Prostate gland (tissue), 2 donors: ENCODE measurements at regions not wholly inside any gene's neighbourhood (a gene's known extent, or its start where the extent isn't known, plus 50 kb on each side); places are given as distances from the start of the nearest gene placed in this dataset.

Experiments
- POLR2A ChIP-seq: fragments of 450-650 bp; IDR thresholded peaks from one replicate; pipeline ENCODE4 v1.6.1; 2016; ENCODE audit warnings: antibody characterized with exemption, mild to moderate bottlenecking
- POLR2AphosphoS5 ChIP-seq: sonication (generic); formaldehyde crosslinking; IDR thresholded peaks from one replicate; pipeline ENCODE4 v1.6.1; 2017; ENCODE audit warnings: antibody characterized with exemption
- TF ChIP-seq, protein P1 (sequence below), 4 experiments: fragments of 200-600 bp in 2 of 4; fragments of 450-650 bp in 2 of 4; sonication (generic) in 2 of 4; IDR thresholded peaks; 1 replicate in 3 of 4; 2 replicates in 1 of 4; pipeline ENCODE4 v1.5.1; 2016 to 2019; ENCODE audit warnings: antibody characterized with exemption in 4 of 4, mild to moderate bottlenecking in 2 of 4, moderate library complexity in 2 of 4

DNA sequence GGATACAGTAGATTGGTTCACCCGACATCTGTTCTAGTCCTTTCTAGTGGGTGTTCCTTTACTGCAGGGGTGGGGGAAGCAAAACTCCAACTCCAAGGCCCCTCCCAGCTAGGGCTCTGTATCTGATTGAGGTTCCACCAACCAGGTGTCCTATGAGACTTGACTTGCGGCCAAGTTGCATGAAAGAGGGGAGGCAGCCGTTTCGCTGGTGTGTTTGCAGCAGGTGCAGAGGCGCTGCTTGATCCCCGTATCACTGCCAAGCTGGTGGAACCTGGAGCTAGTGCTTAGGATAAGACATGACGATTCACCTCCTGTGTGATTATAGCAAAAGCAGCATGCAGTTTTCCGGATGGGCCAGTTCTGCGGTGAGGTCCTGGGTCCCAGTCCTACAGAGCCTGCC, 338.2 kb downstream of the UQCRFS1 start:
- TF ChIP-seq POLR2A = no peak
- TF ChIP-seq, protein P1, sequence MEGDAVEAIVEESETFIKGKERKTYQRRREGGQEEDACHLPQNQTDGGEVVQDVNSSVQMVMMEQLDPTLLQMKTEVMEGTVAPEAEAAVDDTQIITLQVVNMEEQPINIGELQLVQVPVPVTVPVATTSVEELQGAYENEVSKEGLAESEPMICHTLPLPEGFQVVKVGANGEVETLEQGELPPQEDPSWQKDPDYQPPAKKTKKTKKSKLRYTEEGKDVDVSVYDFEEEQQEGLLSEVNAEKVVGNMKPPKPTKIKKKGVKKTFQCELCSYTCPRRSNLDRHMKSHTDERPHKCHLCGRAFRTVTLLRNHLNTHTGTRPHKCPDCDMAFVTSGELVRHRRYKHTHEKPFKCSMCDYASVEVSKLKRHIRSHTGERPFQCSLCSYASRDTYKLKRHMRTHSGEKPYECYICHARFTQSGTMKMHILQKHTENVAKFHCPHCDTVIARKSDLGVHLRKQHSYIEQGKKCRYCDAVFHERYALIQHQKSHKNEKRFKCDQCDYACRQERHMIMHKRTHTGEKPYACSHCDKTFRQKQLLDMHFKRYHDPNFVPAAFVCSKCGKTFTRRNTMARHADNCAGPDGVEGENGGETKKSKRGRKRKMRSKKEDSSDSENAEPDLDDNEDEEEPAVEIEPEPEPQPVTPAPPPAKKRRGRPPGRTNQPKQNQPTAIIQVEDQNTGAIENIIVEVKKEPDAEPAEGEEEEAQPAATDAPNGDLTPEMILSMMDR (IDR thresholded peaks at IDR 0.05) = no peak
- TF ChIP-seq POLR2AphosphoS5 = no peak
